ENCODE measurements at regions not wholly inside any gene's neighbourhood (a gene's known extent, or its start where the extent isn't known, plus 50 kb on each side); places are given as distances from the start of the nearest gene placed in this dataset.
A peak's percentile ranks its signal among the peaks of the same experiment; 100 is the strongest.
"Not testable (repeated sequence)": the region's sequence is repeated elsewhere in the genome, so short reads cannot be mapped to it uniquely, and the experiment has no call there.

- no peak for DNase-seq
- intact Hi-C loops (cut with DNase I), result no loop called here
- ATAC-seq, result no peak
Observed at GRCh38 chr9:38127271-38127839, 58.3 kb upstream of the SHB start.

DNA sequence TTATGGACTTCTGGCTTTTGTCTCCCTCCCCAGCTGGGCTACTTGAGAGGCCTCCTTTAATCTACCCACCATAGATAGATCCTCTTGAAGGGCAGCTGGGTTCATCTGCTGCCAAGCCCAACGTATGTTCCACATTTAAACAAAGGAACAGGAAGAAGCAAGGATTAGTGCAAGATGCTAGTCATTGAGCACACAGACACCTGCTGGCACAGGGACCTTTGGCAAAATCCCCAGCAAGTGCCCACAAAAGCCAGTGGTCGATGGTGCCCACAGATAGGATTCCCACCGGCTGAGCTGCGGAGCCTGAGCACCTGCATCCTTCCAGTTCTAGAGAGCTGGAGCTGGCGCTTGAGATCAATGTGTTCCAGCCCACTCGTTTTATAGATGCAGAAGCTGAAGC, 57.7 kb upstream of the SHB start:
- intact Hi-C loops (cut with DNase I), result no loop called here
- DNase-seq, result no peak
- no peak for ATAC-seq

DNA sequence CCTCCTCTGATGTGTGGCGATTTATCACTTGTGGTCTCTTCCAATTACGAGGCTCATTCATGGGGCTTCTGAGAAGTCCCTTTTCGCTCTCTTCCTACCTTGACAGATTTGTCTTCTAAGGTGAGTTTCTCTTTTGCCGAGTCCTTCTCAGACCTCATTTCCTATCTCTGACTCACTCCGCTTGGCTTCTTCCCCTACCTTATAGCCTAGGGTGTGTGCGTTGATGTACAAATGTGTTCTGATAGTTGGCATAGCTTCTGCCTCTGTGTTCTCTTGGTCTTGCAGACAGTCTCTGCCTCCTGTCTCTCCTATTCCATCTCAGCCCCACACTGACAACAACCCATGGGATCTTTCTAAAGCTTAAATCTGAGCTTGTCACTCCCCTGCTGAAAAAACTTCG, 56.9 kb upstream of the SHB start:
- peak in 1 of 2 donors; percentile 84 for ATAC-seq
- intact Hi-C loops (cut with DNase I), result no loop called here
- no peak for DNase-seq

DNA sequence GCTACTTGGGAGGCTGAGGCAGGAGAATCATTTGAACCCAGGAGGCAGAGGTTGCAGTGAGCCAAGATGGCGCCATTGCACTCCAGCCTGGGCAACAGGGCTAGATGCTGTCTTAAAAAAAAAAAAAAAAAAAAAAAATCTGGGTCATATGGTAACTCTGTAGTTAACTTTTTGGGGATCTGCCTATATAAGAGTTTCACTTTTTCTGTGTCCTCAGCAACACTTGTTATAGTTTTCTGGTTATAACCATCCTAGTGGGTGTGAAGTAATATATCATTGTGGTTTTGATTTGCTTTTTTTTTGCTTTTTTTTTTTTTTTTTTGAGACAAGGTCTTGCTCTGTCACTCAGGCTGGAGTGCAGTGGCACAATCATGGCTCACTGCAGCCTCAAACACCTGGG, 54.3 kb upstream of the SHB start:
- not testable (repeated sequence) for DNase-seq

GRCh38 chr9:38120961-38121360, 51.9 kb upstream of the SHB start:
- DNase-seq (no peak), ATAC-seq (no peak)
- intact Hi-C loops (cut with DNase I), result no loop called here

More for the DNA sequence above, 54.3 kb upstream of the SHB start:
- intact Hi-C loops (cut with DNase I); ATAC-seq: not testable (repeated sequence)

GRCh38 chr9:38119560-38120236, 50.7 kb upstream of the SHB start:
- DNase-seq (no peak), ATAC-seq (no peak)
- intact Hi-C loops (cut with DNase I), result no loop called here

GRCh38 chr9:38118862-38119438, 49.9 kb upstream of the SHB start:
- ATAC-seq, result no peak
- intact Hi-C loops (cut with DNase I), result no loop called here

More at GRCh38 chr9:38118862-38119438, 49.9 kb upstream of the SHB start:
- no peak for DNase-seq

Data from left cardiac atrium (tissue), 4 donors.